MM.1S (cell line): ENCODE measurements at regions not wholly inside any gene's neighbourhood (a gene's known extent, or its start where the extent isn't known, plus 50 kb on each side); places are given as distances from the start of the nearest gene placed in this dataset.

ENCODE experiments used
- CTCF ChIP-seq: fragments of 300-600 bp; sonication (generic); IDR thresholded peaks from 2 replicates; pipeline ENCODE4 v1.5.1; 2016; ENCODE audit warnings: antibody characterized with exemption, low read length, mixed read lengths
- EZH2 ChIP-seq: fragments of 300-600 bp; sonication (generic); optimal IDR thresholded peaks from 2 replicates; pipeline ENCODE3; 2017; ENCODE audit warnings: low read depth, mild to moderate bottlenecking, antibody characterized with exemption, low read length, mixed read lengths

- TF ChIP-seq CTCF (no peak), EZH2 (no peak)
These were observed 230.5 kb downstream of the ERMARD start for GRCh38 chr6:169981969-169982368.
